ENCODE measurements at regions not wholly inside any gene's neighbourhood (a gene's known extent, or its start where the extent isn't known, plus 50 kb on each side); places are given as distances from the start of the nearest gene placed in this dataset.

- DNase-seq (no peak), FAIRE-seq (no peak)
- TF ChIP-seq CTCF (IDR thresholded peaks at IDR 0.05; ENCODE audit: borderline replicate concordance, extremely low read depth, insufficient read depth) = no peak
- no peaks in the 10 kb centered on the region for H3K27me3 ChIP-seq (ENCODE audit: control insufficient read depth, insufficient read depth, low read length)
- H3K4me1 ChIP-seq (ENCODE audit: control insufficient read depth in 2 of 3, insufficient read depth in 2 of 3, low read depth in 1 of 3, low read length in 3 of 3) = no peaks in the 10 kb centered on the region
- no peak overlapping the region for H3K4me3 ChIP-seq (ENCODE audit: low read length in 3 of 3)
- no peaks in the 10 kb centered on the region for H3K9me3 ChIP-seq (ENCODE audit: control insufficient read depth in 2 of 3, insufficient read depth in 1 of 3, low read length in 3 of 3)
- intact Hi-C loops (cut with DNase I) = no loop called here
- H3K27ac ChIP-seq (ENCODE audit: low read depth in 2 of 2, low read length in 2 of 2) = no peak overlapping the region
- H3K9ac ChIP-seq (ENCODE audit: low read length in 3 of 3) = no peak overlapping the region
- H3K36me3 ChIP-seq (ENCODE audit: control insufficient read depth in 2 of 3, insufficient read depth in 3 of 3, low read length in 3 of 3) = no peaks in the 10 kb centered on the region
These were observed 562.7 kb downstream of the TUSC7 start for GRCh38 chr3:117272274-117272673.

DNA sequence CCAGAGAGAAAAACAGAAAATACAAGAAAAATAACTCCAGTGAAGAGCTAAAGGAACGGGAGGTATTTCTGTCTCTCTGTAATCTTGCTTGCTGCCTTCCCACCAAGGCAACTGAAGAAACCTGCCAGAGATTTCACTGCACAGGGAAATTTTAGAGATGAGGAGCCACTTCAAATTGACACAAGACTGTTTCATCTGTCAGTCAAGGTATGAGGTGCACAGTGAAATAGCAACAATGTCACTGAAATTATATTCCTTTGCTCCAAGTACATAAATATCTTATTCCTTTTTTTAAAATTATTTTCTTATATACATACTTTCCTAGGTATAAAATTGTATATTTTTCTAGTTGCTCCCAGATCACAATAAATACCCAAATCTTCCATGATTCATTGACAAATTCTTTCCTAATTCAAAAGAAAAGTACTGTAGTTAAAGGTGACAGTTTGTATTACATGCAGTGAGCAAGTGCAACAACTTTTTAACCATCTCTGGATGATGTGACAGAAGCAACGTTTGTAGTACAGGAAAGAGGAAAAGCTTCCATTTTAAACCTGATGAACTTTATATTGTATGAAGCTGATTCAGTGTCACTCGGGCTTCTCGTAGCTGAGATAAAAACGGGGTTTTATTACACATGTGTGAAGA lies 563.4 kb downstream of the TUSC7 start:
- no peaks in the 10 kb centered on the region for H3K36me3 ChIP-seq (ENCODE audit: control insufficient read depth in 2 of 3, insufficient read depth in 3 of 3, low read length in 3 of 3)
- H3K4me3 ChIP-seq (ENCODE audit: low read length in 3 of 3) = no peak overlapping the region
- no peaks in the 10 kb centered on the region for H3K9me3 ChIP-seq (ENCODE audit: control insufficient read depth in 2 of 3, insufficient read depth in 1 of 3, low read length in 3 of 3)
- intact Hi-C loops (cut with DNase I) = no loop called here
- no peak for TF ChIP-seq CTCF (IDR thresholded peaks at IDR 0.05; ENCODE audit: borderline replicate concordance, extremely low read depth, insufficient read depth)
- H3K27ac ChIP-seq (ENCODE audit: low read depth in 2 of 2, low read length in 2 of 2) = no peak overlapping the region
- no peak for DNase-seq
- FAIRE-seq = no peak
- H3K4me1 ChIP-seq (ENCODE audit: control insufficient read depth in 2 of 3, insufficient read depth in 2 of 3, low read depth in 1 of 3, low read length in 3 of 3) = no peaks in the 10 kb centered on the region
- H3K9ac ChIP-seq (ENCODE audit: low read length in 3 of 3) = no peak overlapping the region
- no peaks in the 10 kb centered on the region for H3K27me3 ChIP-seq (ENCODE audit: control insufficient read depth, insufficient read depth, low read length)

- no peak for TF ChIP-seq CTCF (IDR thresholded peaks at IDR 0.05; ENCODE audit: borderline replicate concordance, extremely low read depth, insufficient read depth)
- FAIRE-seq = no peak
- intact Hi-C loops (cut with DNase I) = no loop called here
These were observed 568.2 kb downstream of the TUSC7 start for GRCh38 chr3:117277816-117278215.

More at GRCh38 chr3:117277816-117278215, 568.2 kb downstream of the TUSC7 start:
- H3K27me3 ChIP-seq (ENCODE audit: control insufficient read depth, insufficient read depth, low read length) = no peaks in the 10 kb centered on the region
- DNase-seq = no peak
- no peak overlapping the region for H3K4me3 ChIP-seq (ENCODE audit: low read length in 3 of 3)
- H3K4me1 ChIP-seq (ENCODE audit: control insufficient read depth in 2 of 3, insufficient read depth in 2 of 3, low read depth in 1 of 3, low read length in 3 of 3) = no peaks in the 10 kb centered on the region
- no peak overlapping the region for H3K27ac ChIP-seq (ENCODE audit: low read depth in 2 of 2, low read length in 2 of 2)
- H3K36me3 ChIP-seq (ENCODE audit: control insufficient read depth in 2 of 3, insufficient read depth in 3 of 3, low read length in 3 of 3) = no peaks in the 10 kb centered on the region
- H3K9me3 ChIP-seq (ENCODE audit: control insufficient read depth in 2 of 3, insufficient read depth in 1 of 3, low read length in 3 of 3) = no peaks in the 10 kb centered on the region
- H3K9ac ChIP-seq (ENCODE audit: low read length in 3 of 3) = no peak overlapping the region

Measured in kidney (tissue), 13 donors.